Activated CD8-positive, alpha-beta memory T cell treated with anti-CD3 and anti-CD28 coated beads, Interleukin-2, amount 10 ng/mL, durations not matched to agents 7 days and 5 days (primary cell): ENCODE measurements at regions not wholly inside any gene's neighbourhood (a gene's known extent, or its start where the extent isn't known, plus 50 kb on each side); places are given as distances from the start of the nearest gene placed in this dataset.
"Not testable (repeated sequence)": the region's sequence is repeated elsewhere in the genome, so short reads cannot be mapped to it uniquely, and the experiment has no call there.

Experiments used
- ATAC-seq: fragments of 150-1000 bp; cut with Tn5 transposase; one replicate; pipeline ENCODE4 v1.10.0; 2021; ENCODE audit warnings: moderate library complexity
- CTCF ChIA-PET: fragments of 350-600 bp; sonication (Branson Sonifier 250); formaldehyde crosslinking; loops from one replicate; lab custom pipeline; 2021; ENCODE audit warnings: antibody characterized with exemption; lab: Charles Lee
- DNase-seq: peaks from one replicate; pipeline ENCODE4 v3.0.0-alpha.2; 2020
- H3K27ac Mint-ChIP-seq: one replicate; pipeline ENCODE4 v1.8.0; 2021; ENCODE audit warnings: mild to moderate bottlenecking, mixed read lengths
- H3K27me3 Mint-ChIP-seq: one replicate; pipeline ENCODE4 v1.8.0; 2021; ENCODE audit warnings: mixed read lengths
- H3K36me3 Mint-ChIP-seq: one replicate; pipeline ENCODE4 v1.8.0; 2021; ENCODE audit warnings: mild to moderate bottlenecking, mixed read lengths
- H3K4me1 Mint-ChIP-seq: one replicate; pipeline ENCODE4 v1.8.0; 2021; ENCODE audit warnings: mixed read lengths
- H3K4me3 Mint-ChIP-seq: one replicate; pipeline ENCODE4 v1.8.0; 2021; ENCODE audit warnings: mild to moderate bottlenecking, moderate library complexity, mixed read lengths
- H3K9me3 Mint-ChIP-seq: one replicate; pipeline ENCODE4 v1.8.0; 2022; ENCODE audit warnings: low read depth, mixed read lengths

DNA sequence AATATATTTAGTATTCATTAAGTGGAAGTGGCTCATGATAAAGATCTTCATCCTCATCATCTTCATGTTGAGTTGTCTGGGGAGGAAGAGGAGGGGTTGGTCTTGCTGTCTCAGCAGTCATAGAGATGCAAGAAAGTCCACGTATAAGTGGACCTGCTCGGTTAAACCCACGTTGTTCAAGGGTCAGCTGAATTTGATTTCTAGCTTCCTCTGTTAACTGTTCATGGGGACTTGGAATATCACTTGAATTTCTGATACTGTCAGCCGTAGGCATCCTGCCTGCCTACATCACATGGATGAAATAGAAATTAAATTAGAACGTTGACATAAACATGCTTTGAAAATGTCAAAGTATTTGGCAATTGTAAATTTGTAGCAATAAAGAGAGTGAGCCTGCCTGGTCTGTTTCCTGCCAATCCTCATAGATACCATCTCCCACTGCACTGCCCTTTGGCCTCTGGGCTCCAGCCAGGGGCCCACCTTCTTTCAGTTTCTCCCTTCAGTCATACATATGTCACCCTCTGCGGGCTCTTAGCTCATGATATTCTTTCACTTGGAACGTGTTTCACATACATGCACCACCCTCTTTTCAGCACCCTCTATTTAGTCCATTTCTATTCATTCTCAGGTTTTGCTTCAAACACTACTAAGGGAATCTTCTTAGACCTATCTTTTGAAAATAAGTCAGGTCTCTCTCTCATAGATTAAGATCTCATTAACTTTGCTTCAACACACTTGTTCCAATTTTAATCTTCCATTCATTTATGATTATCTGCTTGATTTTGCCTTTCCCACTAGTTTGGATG is 376.3 kb downstream of the IPMK start:
- no peaks in the 10 kb centered on the region for H3K9me3 Mint-ChIP-seq
- CTCF ChIA-PET: no interaction called here

DNA sequence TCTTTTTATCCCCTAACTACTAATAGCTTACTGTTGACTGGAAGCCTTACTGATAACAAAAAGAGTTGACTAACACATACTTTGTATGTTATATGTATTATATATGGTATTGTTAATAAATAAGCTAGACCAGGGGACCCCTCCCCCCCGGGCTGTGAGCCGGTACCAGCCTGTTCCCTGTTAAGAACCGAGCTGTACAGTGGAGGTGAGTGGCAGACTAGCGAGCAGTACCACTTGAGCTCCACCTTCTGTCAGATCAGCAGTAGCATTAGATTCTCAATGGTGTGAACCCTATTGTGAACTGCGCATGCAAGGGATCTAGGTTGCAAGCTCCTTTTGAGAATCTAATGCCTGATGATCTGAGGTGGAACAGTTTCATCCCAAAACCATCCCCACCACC is 377.0 kb downstream of the IPMK start:
- H3K4me1 Mint-ChIP-seq: no peaks in the 10 kb centered on the region
- H3K9me3 Mint-ChIP-seq: no peaks in the 10 kb centered on the region
- H3K27ac Mint-ChIP-seq: no peak overlapping the region

More for the DNA sequence above, 376.3 kb downstream of the IPMK start:
- no peaks in the 10 kb centered on the region for H3K36me3 Mint-ChIP-seq
- no peaks in the 10 kb centered on the region for H3K27me3 Mint-ChIP-seq
- ATAC-seq (no peak), DNase-seq (no peak)
- H3K4me3 Mint-ChIP-seq: no peak overlapping the region
- H3K27ac Mint-ChIP-seq: no peak overlapping the region
- H3K4me1 Mint-ChIP-seq: no peaks in the 10 kb centered on the region

DNA sequence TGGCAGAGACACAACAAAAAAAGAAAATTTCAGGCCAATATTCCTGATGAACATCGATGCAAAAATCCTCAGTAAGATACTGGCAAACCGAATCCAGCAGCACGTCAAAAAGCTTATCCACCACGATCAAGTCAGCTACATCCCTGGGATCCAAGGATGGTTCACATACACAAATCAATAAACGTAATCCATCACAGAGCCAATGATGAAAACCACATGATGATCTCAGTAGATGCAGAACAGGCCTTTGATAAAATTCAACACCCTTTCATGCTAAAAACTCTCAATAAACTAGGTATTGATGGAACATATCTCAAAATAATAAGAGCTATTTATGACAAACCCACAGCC is 382.1 kb downstream of the IPMK start:
- H3K27ac Mint-ChIP-seq, CTCF ChIA-PET, ATAC-seq: not testable (repeated sequence)

More for the DNA sequence above, 377.0 kb downstream of the IPMK start:
- Mint-ChIP-seq H3K36me3 (no peaks in the 10 kb centered on the region), H3K4me3 (no peak overlapping the region), H3K27me3 (no peaks in the 10 kb centered on the region)
- no peak for DNase-seq
- ATAC-seq: no peak
- CTCF ChIA-PET: no interaction called here

DNA sequence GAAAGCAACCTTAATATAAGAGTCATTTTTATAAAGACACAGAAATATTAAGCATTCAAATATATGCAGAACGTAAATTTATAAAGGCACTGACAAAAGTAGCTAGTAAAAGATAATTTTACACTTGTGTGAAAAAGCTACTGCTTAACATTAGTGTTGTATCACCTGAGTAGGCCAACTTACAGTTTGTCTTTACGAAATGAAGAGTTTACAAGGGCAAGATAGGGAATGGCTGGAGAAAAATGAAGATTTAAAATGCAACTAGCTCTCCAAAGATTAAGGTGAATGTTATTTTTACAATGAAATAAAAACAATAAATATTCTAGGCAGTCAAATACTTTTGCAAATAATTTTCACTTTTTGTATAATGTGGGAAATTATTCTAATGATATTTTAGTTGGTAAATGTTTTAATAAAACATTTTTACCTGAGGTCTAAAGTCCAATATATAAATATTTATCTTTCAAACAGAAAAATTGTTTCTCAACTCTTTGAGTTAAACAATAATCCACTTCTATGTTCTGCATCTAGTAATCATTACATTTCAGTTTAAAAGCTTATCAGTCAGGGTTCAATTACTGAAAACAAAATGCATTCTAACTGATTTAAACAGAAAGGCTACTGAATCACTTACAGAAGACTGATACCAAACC is 382.6 kb downstream of the IPMK start:
- H3K27me3 Mint-ChIP-seq: no peaks in the 10 kb centered on the region
- ATAC-seq (no peak), DNase-seq (no peak)
- no peaks in the 10 kb centered on the region for H3K9me3 Mint-ChIP-seq
- H3K4me3 Mint-ChIP-seq: no peak overlapping the region
- no peak overlapping the region for H3K27ac Mint-ChIP-seq
- no peaks in the 10 kb centered on the region for H3K36me3 Mint-ChIP-seq
- CTCF ChIA-PET: no interaction called here
- H3K4me1 Mint-ChIP-seq: no peaks in the 10 kb centered on the region

More for the DNA sequence above, 382.1 kb downstream of the IPMK start:
- H3K4me3 Mint-ChIP-seq, DNase-seq, H3K27me3 Mint-ChIP-seq, H3K36me3 Mint-ChIP-seq, H3K9me3 Mint-ChIP-seq, H3K4me1 Mint-ChIP-seq: not testable (repeated sequence)

DNA sequence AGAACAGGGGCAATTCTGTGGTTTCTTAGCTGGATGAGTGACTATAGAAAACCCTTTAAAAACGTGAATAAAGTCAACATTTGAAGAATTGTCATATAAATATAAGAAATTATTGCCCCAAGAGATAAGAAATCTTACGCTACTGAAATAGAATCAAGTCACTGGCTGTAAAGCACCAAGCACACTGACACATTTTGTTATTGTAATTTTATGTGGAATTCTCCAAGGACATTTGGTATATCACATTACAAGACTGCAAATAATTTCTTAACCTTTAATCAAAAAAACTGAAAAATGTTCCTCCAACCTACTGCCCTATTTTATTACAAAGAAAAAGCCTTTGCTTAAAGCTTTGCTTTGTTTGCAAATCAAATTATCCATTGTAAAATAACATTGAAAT is 383.3 kb downstream of the IPMK start:
- no peak overlapping the region for H3K27ac Mint-ChIP-seq
- DNase-seq (no peak), ATAC-seq (no peak)
- CTCF ChIA-PET: no interaction called here
- H3K9me3 Mint-ChIP-seq: no peaks in the 10 kb centered on the region
- no peaks in the 10 kb centered on the region for H3K4me1 Mint-ChIP-seq
- H3K36me3 Mint-ChIP-seq: no peaks in the 10 kb centered on the region
- no peaks in the 10 kb centered on the region for H3K27me3 Mint-ChIP-seq
- H3K4me3 Mint-ChIP-seq: no peak overlapping the region

DNA sequence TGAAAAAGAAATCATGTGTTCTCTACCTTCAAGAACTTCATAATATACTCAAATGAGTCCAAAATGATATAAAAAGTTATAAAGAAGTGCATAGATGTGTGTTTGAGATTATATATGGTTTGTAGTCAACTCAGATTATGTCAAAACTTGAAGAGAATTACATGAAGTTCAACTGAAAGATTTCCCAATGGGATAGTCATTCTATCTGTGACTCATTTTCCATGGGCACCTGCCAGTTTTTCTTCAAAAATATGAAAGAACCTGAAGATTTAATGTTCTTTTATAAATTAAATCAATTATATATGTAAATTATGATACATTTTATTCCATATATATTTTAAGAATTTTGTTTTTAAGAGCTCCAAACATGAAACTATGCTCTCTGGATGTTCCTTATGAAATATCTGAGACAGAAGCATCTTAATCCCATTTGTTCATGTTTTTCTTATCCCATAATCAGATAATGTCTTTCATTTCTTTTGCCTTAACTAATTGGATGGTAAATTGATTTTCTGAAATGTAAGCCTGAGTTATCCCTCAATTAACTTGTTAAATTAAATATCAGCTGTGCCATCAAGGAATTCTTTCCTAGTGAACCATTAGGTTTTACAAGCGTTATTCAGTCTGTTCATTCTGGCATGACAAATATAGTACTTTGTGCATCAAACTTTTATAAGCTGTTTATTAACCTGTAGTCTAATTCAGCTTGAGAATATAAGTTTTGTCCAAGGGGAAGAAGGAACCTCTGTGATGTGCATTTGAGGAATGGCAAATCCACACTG is 387.1 kb downstream of the IPMK start:
- no peaks in the 10 kb centered on the region for H3K4me1 Mint-ChIP-seq
- no peaks in the 10 kb centered on the region for H3K36me3 Mint-ChIP-seq
- ATAC-seq (no peak), DNase-seq (no peak)
- CTCF ChIA-PET: no interaction called here
- H3K27ac Mint-ChIP-seq: no peak overlapping the region
- no peaks in the 10 kb centered on the region for H3K9me3 Mint-ChIP-seq
- H3K4me3 Mint-ChIP-seq: no peak overlapping the region
- H3K27me3 Mint-ChIP-seq: no peaks in the 10 kb centered on the region

DNA sequence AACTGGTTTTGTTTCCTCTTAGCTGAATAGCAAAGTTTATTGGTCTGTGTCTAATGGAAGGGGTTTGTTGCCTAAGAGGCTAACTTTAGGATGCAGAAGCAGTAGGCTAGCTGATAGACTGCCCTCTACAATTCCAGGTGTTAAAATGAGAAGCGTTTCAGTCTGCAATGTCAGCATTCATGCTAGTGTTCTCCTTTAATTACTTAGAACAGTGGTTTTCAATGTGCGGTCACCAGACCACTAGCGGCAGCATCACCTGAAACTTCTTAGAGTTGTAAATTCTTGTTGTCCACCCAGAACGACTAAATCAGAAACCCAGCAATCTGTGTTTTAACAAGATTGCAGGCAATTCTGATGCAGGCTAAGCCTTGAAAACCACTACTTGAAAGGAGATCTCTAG is 392.9 kb downstream of the IPMK start:
- Mint-ChIP-seq H3K36me3 (no peaks in the 10 kb centered on the region), H3K4me3 (no peak overlapping the region), H3K27ac (no peak overlapping the region), H3K4me1 (no peaks in the 10 kb centered on the region), H3K27me3 (no peaks in the 10 kb centered on the region), H3K9me3 (peaks cover 6% of the 10 kb centered on the region)
- ATAC-seq (no peak), DNase-seq (no peak)
- CTCF ChIA-PET: no interaction called here

DNA sequence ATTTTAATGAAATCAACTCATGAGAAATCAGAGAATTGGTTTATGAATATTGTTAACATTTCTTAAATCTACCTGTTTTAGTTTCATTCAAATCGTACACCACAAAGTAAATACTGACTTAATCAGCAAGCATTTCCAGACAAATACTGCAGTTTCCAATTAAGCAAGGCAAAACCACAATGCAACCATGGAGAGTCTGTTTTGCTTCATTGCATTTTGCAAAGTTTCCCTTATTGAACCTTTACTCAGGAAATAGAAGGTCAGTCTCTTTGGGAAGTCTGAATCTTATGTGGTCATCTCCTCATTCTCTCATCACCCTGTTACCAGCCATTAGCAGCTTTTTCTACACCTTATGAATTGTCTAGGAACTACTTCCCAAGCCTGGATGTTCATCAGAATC is 400.5 kb downstream of the IPMK start:
- H3K9me3 Mint-ChIP-seq: peaks cover 10% of the 10 kb centered on the region
- H3K4me3 Mint-ChIP-seq: no peak overlapping the region
- CTCF ChIA-PET: no interaction called here
- no peaks in the 10 kb centered on the region for H3K36me3 Mint-ChIP-seq
- ATAC-seq (no peak), DNase-seq (no peak)
- no peak overlapping the region for H3K27ac Mint-ChIP-seq
- no peaks in the 10 kb centered on the region for H3K27me3 Mint-ChIP-seq
- no peaks in the 10 kb centered on the region for H3K4me1 Mint-ChIP-seq

DNA sequence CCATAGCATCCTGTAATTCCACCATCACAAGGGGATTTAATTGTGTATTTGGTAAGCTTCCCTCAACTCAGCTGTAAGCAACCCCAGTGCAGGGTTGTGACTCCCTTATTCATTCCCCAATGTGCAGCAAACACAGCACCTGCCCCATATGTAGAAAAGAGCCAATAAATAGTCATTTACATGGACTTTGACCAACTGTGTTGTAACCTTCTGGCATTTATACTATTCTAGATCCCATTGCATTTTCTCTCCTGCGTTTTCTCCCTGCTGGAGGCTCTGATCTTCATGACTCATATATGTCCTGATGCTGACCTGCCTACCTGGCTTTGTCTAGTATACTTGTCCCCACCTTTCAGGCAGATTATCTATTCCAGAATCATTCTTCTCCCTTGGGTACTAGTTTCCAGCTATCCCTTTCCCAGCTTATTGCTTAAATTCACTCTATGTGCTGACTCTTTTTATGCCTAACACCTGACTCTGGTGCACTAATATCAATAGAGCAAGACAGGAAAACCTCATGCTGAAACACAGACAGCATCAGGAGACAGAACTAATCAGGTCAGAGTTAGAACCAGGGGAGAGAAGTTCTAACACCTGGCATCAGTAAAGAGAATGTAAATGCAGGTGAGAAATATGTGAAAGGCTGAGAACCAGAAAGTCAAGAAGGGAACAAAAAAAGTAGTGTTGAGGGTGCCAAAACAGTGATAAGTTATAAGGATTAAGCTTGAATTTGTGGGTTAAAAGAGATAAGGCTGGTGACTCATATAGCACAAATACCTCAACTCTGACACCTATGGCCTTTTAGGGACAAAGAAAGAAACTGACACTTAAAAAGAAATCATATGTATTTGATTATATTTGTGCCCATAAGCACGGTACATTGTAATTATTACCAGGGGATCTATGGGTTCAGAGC is 402.7 kb downstream of the IPMK start:
- Mint-ChIP-seq H3K9me3 (peaks cover 8% of the 10 kb centered on the region), H3K27ac (no peak overlapping the region), H3K27me3 (no peaks in the 10 kb centered on the region), H3K4me1 (no peaks in the 10 kb centered on the region), H3K36me3 (no peaks in the 10 kb centered on the region), H3K4me3 (no peak overlapping the region)
- CTCF ChIA-PET: no interaction called here
- DNase-seq: no peak
- no peak for ATAC-seq

DNA sequence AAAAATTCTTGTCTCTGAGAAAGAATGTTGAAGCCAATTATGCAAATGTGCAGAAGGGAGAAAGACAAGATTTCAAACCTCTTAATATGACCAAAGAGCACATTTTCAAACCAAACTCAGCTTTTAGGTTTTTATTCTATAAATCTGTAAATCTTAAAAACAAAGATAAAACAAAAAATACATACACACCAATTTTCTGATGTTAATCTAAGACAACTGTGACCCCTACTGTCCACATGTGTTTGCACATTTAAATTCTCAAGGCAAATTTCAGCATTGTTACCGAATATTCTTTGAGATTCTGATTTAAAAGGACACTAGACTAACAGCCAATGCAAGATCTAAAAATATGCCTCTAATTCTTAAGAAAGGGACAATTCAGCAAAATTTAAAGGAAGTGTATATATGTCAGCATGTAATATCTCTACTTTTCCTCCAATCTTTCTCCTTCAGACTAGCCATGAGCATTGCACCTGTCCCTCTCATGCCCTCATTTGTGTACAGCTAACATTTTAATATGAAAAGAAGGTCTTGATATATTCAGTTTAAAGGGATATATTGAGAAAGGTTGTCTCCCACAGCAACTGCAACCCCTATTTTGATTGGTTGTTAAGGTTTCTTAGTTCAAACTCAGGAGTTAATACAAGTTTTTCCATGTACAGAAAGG is 417.9 kb downstream of the IPMK start:
- Mint-ChIP-seq H3K27me3 (no peaks in the 10 kb centered on the region), H3K4me3 (no peak overlapping the region), H3K36me3 (no peaks in the 10 kb centered on the region), H3K9me3 (no peaks in the 10 kb centered on the region), H3K27ac (no peak overlapping the region), H3K4me1 (no peaks in the 10 kb centered on the region)
- no peak for DNase-seq
- ATAC-seq: no peak
- CTCF ChIA-PET: no interaction called here

DNA sequence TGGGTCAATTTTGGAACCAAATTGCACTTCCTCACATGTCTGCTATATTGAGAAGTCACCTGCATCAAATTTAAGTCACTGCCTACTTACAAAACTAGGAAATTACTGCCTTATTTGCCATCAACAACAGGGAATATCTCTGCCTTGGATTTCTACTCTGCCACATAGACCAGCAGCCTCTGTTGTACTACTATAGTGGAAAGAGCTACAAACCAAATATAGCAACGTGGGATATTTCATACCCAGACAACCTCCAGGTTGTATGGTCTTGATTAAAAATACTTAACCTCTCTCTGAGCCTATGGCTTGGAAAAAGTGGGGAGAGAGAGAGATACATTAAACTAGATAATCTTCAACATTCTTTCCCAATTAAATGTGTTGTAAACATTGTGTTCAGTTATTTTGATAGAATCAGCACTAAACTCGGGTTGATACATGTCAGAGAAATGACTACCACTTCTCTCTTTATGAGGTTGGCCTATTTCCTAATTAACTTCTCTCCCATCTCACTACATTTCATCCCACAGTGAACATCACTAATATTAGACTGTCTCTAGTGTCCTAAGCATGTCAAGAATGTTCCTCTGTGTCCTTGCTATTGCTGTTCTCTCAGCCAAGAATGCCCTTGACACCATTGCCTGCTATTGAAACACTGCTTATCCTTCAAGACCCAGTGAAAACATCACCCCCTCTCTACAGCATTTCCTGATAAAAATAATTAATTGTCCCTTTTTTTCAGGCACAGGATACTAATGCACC is 421.2 kb downstream of the IPMK start:
- H3K4me3 Mint-ChIP-seq: no peak overlapping the region
- no peak for DNase-seq
- H3K27me3 Mint-ChIP-seq: no peaks in the 10 kb centered on the region
- ATAC-seq: no peak
- H3K36me3 Mint-ChIP-seq: no peaks in the 10 kb centered on the region
- H3K27ac Mint-ChIP-seq: no peak overlapping the region
- H3K4me1 Mint-ChIP-seq: no peaks in the 10 kb centered on the region
- CTCF ChIA-PET: no interaction called here
- no peaks in the 10 kb centered on the region for H3K9me3 Mint-ChIP-seq

DNA sequence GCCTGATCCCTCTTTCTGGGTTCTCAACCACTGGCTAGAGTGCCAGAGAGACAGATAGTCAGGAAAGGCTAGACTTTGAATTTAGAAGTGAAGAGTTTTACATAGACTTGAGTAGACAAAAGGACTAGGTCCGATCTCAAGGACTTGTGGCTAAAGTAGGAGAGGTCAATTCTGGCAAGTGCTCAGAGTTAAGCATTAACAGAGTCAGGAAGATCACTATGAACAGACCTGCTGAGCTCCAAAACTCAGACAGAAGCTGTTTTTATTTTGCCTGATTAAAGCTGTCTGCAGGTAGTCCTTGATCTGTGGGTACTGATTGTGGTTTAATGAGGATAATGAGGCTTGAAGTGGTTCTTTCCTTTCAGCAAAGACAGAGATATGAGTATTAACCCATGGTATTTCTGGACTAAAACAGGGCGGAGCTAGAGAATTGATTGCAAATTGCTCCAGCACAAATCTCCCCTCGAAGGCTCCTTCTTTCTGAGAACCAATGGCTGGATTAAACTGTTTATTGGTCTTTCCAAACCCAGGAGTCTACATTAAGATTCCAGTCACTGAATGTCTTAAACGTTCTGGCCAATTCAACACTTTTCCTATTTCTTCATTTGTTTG is 423.2 kb downstream of the IPMK start:
- DNase-seq (no peak), ATAC-seq (no peak)
- Mint-ChIP-seq H3K4me1 (no peaks in the 10 kb centered on the region), H3K36me3 (no peaks in the 10 kb centered on the region), H3K27ac (no peak overlapping the region), H3K4me3 (no peak overlapping the region), H3K9me3 (peaks cover 4% of the 10 kb centered on the region), H3K27me3 (no peaks in the 10 kb centered on the region)
- CTCF ChIA-PET: no interaction called here
